ENCODE measurements at regions not wholly inside any gene's neighbourhood (a gene's known extent, or its start where the extent isn't known, plus 50 kb on each side); places are given as distances from the start of the nearest gene placed in this dataset.
"Not testable (repeated sequence)": the region's sequence is repeated elsewhere in the genome, so short reads cannot be mapped to it uniquely, and the experiment has no call there.

DNA sequence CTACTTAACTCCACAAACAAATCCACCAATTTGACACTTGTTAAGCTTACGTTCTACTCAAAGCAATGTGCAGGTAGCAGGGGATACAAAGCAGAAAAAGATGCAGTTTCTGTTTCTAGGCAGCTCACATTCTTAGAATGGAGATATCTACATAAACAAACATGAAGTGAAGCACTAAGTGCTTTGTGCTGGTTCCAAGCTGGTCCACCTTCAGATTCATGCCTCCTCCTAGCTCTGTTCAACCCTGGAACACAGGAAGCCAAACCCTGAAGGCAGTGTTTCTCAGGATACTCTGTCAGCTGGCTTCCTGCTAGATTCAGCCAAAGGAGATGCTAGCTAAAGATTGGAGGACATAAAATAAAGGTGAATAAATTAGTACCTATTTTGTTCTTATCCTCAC is 55.3 kb upstream of the NOL4 start:
- no peak for DNase-seq (ENCODE audit: low spot score)

- no peak for DNase-seq (ENCODE audit: low spot score)
These were observed 55.9 kb upstream of the NOL4 start for GRCh38 chr18:34280653-34281052.

- no peak for DNase-seq (ENCODE audit: low spot score)
These were observed 56.6 kb upstream of the NOL4 start for GRCh38 chr18:34281290-34281689.

- no peak for DNase-seq (ENCODE audit: low spot score)
These were observed 57.0 kb upstream of the NOL4 start for GRCh38 chr18:34281722-34282121.

DNA sequence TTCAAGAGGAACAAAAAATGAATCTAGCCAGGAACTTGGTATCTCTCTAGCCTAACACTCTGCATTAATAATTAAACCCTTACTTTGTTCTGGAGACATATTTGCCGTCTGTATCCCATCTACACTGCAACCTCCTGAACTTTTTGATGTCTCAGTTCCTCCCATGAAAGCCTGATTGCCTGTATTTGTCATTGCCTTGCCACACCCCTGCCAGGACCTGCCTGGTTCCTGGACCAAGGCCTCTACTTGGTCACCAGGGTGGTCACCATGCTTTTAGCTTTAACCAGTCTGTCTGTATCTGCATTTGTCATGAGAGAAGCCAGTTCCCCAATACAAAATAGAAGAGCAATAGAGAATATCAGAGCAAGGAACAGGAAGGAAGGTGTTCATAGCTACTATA is 58.8 kb upstream of the NOL4 start:
- peak; percentile 2 for DNase-seq (ENCODE audit: low spot score)

- no peak for DNase-seq (ENCODE audit: low spot score)
These were observed 63.1 kb upstream of the NOL4 start for GRCh38 chr18:34287825-34288224.

- DNase-seq (ENCODE audit: low spot score) = no peak
These were observed 67.9 kb upstream of the NOL4 start for GRCh38 chr18:34292594-34292993.

DNA sequence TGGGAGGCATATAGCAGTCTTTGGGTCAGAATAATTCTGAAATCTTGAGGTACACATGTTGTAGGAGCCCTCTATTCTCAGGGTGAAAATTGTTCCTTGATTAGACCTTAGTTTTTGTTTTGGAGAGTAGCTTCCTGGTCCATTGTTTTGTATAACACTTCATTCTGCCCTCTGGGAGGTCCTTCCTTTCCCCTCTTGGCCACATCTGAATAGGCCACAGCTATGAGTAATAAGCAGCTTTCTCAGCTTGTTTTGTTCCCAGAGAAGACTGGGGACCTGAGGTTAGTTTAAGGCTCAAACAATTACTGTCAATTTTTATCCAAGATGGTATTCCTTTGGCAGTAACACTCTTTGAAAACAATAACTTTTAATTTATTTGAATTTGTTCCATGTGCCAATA is 72.6 kb upstream of the NOL4 start:
- peak; percentile 2 for DNase-seq (ENCODE audit: low spot score)

DNA sequence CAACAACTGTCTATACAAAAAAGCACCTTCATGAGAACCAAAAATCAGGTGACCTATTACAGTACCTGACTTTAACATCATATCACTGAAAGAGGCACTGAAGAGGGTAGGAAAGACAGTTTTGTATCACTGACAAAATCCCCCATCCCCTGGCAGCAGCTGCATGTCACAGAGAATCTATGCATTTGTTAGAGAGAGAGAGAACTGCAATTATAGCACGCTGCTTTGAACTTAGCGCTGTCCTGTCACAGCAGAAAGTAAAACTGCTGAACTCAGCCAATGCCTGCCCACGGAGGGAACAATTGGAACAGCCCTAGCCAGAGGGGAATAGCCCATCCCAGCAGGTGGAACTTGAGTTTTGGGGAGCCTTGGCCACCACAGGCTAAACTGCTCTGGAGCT is 75.1 kb upstream of the NOL4 start:
- no peak for DNase-seq (ENCODE audit: low spot score)

GRCh38 chr18:34311468-34311867 is 86.8 kb upstream of the NOL4 start:
- no peak for DNase-seq (ENCODE audit: low spot score)

- DNase-seq (ENCODE audit: low spot score) = no peak
These were observed 90.1 kb upstream of the NOL4 start for GRCh38 chr18:34314847-34315246.

- no peak for DNase-seq (ENCODE audit: low spot score)
These were observed 91.1 kb upstream of the NOL4 start for GRCh38 chr18:34315591-34316352.

- DNase-seq (ENCODE audit: low spot score) = no peak
These were observed 95.6 kb upstream of the NOL4 start for GRCh38 chr18:34320267-34320666.

- no peak for DNase-seq (ENCODE audit: low spot score)
These were observed 96.4 kb upstream of the NOL4 start for GRCh38 chr18:34321066-34321465.

GRCh38 chr18:34322365-34323289 is 97.9 kb upstream of the NOL4 start:
- peak; percentile 82 for DNase-seq (ENCODE audit: low spot score)

DNA sequence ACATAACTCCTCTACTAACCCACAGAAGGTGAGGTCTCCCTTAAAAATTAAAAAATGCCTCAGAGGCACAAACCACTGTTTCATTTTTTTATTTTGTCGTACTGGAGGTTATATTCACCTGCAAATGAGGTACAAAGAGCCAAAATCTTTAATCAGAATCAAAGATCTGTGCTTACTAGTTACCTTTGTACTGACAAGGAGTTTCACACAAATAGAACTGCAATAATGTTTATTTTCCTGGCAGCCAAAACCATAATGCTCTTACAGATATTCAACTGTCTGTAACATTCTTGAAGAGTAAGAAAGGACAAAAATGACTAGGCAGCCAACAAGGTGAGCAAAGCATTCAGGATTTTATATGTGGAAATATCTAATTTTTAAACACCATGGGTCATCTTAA is 105.1 kb upstream of the NOL4 start:
- no peak for DNase-seq (ENCODE audit: low spot score)

GRCh38 chr18:34330308-34330707 is 105.6 kb upstream of the NOL4 start:
- DNase-seq (ENCODE audit: low spot score) = no peak

DNA sequence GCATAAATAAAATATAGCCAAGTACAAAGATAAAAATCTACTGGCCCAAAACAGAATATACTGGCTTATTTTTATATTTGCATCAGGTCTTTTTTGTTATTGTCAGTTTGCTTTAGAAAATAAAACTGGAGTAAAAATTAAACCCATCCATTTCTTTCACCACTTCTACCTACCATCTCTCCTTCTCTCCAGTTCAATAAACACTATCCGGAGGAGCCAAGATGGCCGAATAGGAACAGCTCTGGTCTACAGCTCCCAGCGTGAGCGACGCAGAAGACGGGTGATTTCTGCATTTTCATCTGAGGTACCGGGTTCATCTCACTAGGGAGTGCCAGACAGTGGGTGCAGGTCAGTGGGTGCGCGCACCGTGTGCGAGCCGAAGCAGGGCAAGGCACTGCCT is 106.2 kb upstream of the NOL4 start:
- DNase-seq (ENCODE audit: low spot score) = not testable (repeated sequence)

- not testable (repeated sequence) for DNase-seq (ENCODE audit: low spot score)
These were observed 106.6 kb upstream of the NOL4 start for GRCh38 chr18:34331343-34331742.

DNA sequence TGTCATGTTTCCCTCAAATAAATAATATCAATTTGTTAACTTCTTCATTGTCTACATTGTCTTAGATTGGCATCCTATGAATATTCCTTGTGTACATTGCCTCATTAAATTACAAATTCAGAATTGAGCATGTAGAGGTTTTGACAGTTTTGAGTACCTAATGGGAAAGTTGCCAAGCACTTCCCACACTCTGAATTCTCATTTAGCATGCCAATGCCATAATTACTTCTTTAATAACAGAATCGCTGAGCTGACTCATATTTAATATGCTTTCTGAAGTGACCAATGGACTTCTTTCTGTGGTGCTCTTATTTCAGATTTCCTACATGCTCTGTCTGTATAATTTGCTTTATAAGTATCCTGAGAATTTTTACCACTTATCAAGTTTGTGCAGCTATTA is 114.4 kb upstream of the NOL4 start:
- DNase-seq (ENCODE audit: low spot score) = no peak

DNA sequence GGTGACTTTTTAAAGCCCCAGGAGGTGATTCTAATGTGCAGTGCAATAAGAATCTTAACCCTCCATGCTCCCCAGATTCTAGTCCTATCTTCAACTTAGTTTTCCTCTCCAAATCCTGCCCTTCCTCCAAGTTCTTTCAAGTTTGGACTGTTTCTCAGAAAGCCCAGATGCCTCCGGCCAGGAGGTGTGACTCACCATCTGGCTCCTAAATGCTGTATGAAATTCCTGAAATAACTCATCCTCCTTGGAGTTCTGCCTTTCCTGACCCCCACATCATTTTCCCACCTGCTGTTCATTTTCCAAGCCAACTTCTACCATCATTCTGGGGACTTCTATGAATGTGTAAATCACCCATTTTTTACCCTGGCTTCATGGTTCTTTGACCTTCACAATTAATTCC is 118.2 kb upstream of the NOL4 start:
- DNase-seq (ENCODE audit: low spot score) = peak; percentile 72

- DNase-seq (ENCODE audit: low spot score) = no peak
These were observed 121.0 kb upstream of the NOL4 start for GRCh38 chr18:34345738-34346137.

GRCh38 chr18:34350778-34351177 is 126.1 kb upstream of the NOL4 start:
- no peak for DNase-seq (ENCODE audit: low spot score)
